Erythroblast (primary cell): ENCODE measurements at regions not wholly inside any gene's neighbourhood (a gene's known extent, or its start where the extent isn't known, plus 50 kb on each side); places are given as distances from the start of the nearest gene placed in this dataset.

ENCODE experiments used
- GATA1 ChIP-seq: IDR thresholded peaks from 2 replicates; pipeline ENCODE4 v1.6.1; 2011; ENCODE audit warnings: low read depth, mild to moderate bottlenecking, control low read depth, low read length, moderate library complexity
- POLR2A ChIP-seq: IDR thresholded peaks from 2 replicates; pipeline ENCODE4 v1.6.1; 2011; ENCODE audit warnings: mild to moderate bottlenecking, low read length

DNA sequence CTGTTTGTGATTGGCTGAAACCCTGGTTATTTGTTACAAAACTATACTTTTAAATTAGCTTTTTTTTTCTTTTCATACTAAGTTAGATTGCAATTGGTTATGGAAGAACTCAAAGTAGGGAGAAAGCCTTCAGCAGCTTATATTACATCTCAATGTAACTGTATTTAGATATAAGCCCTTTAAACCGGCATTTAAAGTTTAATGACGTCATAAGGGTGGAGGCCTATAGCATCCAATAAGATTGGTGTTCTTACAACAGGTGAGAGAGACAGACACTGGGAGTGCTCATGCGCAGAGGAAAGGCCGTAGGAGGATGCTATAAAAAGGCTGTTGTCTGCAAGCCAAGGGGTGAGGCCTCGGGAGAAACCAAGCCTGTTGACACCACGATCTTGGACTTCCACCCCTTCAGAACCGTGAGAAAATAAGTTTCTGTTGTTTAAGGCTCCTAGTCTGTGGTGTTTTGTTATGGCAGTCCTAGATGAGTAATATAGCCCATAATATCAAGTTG is 1198.8 kb upstream of the SPRY2 start:
- no peak for TF ChIP-seq POLR2A
- TF ChIP-seq GATA1: no peak
